ENCODE measurements at regions not wholly inside any gene's neighbourhood (a gene's known extent, or its start where the extent isn't known, plus 50 kb on each side); places are given as distances from the start of the nearest gene placed in this dataset.

DNA sequence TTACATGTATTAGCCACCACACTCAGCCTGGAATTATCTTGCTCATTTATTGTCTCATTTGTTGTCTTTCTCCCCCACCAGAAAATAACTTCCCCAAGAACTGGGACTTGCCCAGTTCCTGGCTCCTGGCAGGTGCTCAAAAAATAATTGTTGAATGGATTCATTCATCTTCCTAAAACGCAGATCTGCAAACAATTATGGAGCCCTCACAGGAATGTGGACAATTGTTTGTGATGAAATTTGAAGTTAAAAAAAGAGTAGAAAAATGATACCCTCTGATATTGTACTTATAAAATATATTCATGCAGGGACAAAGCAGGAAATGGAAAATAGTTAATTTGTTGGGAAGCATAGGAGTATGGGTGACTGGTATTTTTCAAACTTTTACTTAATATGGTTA is 60.7 kb upstream of the MAP1LC3B2 start:
- no TSS peak for BruUV-seq (replicated peaks)
- POLR2A ChIA-PET, result no interaction called here

DNA sequence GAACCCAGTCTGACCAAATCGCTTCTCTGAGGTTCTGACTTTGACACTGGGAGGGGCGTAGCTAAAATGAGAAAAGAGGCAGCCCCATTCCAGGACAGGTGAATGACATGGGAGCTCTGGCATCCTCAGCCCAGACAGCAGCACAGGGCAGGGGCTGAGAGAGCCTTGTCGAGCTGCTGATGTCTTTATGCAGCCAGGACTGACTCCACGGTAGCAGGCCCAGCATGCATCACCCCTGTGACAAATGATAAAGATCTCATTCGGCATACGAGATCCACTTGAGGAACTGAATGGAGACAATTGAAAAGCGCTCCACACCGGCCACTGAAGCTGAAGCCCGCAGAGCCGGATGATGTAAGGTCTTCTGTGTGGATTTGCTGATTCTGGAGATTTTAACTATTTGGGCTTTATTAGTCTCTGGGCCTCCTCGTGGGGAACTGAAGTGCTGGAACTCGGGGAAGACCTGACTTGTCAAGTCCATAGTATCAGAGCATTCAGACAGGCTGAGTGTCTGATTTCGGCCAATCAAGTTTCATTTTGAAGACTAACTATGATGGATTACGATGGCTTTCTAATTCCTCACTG is 56.9 kb upstream of the MAP1LC3B2 start:
- Histone ChIP-seq H3K9me3 (replicated peaks; ENCODE audit: control insufficient read depth, insufficient read depth, low read length) (no peaks in the 10 kb centered on the region), H2AFZ (ENCODE audit: low read depth, low read length) (no peak overlapping the region), H3K4me2 (ENCODE audit: insufficient read depth, low read length) (no peak overlapping the region), H3K4me3 (replicated peaks in 1 of 3; ENCODE audit: insufficient read depth in 1 of 3, low read depth in 1 of 3, low read length in 3 of 3) (no peak overlapping the region), H3K4me1 (ENCODE audit: control insufficient read depth, extremely low read depth, insufficient read depth, low read length) (no peaks in the 10 kb centered on the region), H3K79me2 (ENCODE audit: control insufficient read depth, insufficient read depth, low read length) (no peaks in the 10 kb centered on the region), H3K36me3 (ENCODE audit: control insufficient read depth in 2 of 2, extremely low read depth in 1 of 2, insufficient read depth in 2 of 2, low read length in 2 of 2) (no peaks in the 10 kb centered on the region), H4K20me1 (replicated peaks; ENCODE audit: control insufficient read depth, extremely low read depth, insufficient read depth, low read length) (no peaks in the 10 kb centered on the region), H3K27me3 (ENCODE audit: control insufficient read depth in 2 of 2, insufficient read depth in 2 of 2, low read length in 2 of 2) (peaks cover 0 to 2% of the 10 kb centered on the region in 2 experiments), H3K9ac (replicated peaks; ENCODE audit: extremely low read depth, insufficient read depth, low read length) (no peak overlapping the region), H3K27ac (ENCODE audit: insufficient read depth, low read depth, low read length) (no peak overlapping the region), H3K9me1 (replicated peaks; ENCODE audit: control insufficient read depth, extremely low read depth, insufficient read depth, low read length) (no peaks in the 10 kb centered on the region)
- TF ChIP-seq, protein P1, sequence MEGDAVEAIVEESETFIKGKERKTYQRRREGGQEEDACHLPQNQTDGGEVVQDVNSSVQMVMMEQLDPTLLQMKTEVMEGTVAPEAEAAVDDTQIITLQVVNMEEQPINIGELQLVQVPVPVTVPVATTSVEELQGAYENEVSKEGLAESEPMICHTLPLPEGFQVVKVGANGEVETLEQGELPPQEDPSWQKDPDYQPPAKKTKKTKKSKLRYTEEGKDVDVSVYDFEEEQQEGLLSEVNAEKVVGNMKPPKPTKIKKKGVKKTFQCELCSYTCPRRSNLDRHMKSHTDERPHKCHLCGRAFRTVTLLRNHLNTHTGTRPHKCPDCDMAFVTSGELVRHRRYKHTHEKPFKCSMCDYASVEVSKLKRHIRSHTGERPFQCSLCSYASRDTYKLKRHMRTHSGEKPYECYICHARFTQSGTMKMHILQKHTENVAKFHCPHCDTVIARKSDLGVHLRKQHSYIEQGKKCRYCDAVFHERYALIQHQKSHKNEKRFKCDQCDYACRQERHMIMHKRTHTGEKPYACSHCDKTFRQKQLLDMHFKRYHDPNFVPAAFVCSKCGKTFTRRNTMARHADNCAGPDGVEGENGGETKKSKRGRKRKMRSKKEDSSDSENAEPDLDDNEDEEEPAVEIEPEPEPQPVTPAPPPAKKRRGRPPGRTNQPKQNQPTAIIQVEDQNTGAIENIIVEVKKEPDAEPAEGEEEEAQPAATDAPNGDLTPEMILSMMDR (IDR thresholded peaks at IDR 0.05; ENCODE audit: extremely low read depth in 1 of 2, insufficient read depth in 1 of 2, low read depth in 1 of 2, low read length in 2 of 2), result no peak
- TF ChIP-seq, protein P2, sequence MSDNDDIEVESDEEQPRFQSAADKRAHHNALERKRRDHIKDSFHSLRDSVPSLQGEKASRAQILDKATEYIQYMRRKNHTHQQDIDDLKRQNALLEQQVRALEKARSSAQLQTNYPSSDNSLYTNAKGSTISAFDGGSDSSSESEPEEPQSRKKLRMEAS (IDR thresholded peaks at IDR 0.05; ENCODE audit: insufficient read depth, insufficient read length), result no peak
- DNase-seq (ENCODE audit: low read depth, low spot score) (no peak), FAIRE-seq (no peak)
- no TSS peak for BruUV-seq (replicated peaks)
- ChIA-PET CTCF (no interaction called here), POLR2A (no interaction called here)
- intact Hi-C loops (cut with micrococcal nuclease), result no loop called here
- dilution Hi-C loops (cut with MboI; ENCODE audit: extremely low pct_ligation_motif_present, low sequenced_read_pairs), result no loop called here

More for the DNA sequence above, 60.7 kb upstream of the MAP1LC3B2 start:
- FAIRE-seq, result no peak
- no peak overlapping the region for H3K4me2 ChIP-seq (ENCODE audit: insufficient read depth, low read length)
- H2AFZ ChIP-seq (ENCODE audit: low read depth, low read length), result no peak overlapping the region
- no peak overlapping the region for H3K9ac ChIP-seq (replicated peaks; ENCODE audit: extremely low read depth, insufficient read depth, low read length)
- no peak for TF ChIP-seq FOS (IDR thresholded peaks at IDR 0.05; ENCODE audit: borderline replicate concordance, insufficient read depth, low read length)
- no peak for TF ChIP-seq EZH2 (IDR thresholded peaks at IDR 0.05; ENCODE audit: borderline replicate concordance, low read depth, low read length, severe bottlenecking)
- TF ChIP-seq POLR2A (IDR thresholded peaks at IDR 0.05; ENCODE audit: low read depth, low read length), result no peak
- no peak for DNase-seq (ENCODE audit: low read depth, low spot score)
- no peaks in the 10 kb centered on the region for H4K20me1 ChIP-seq (replicated peaks; ENCODE audit: control insufficient read depth, extremely low read depth, insufficient read depth, low read length)
- no peak overlapping the region for H3K4me3 ChIP-seq (replicated peaks in 1 of 3; ENCODE audit: insufficient read depth in 1 of 3, low read depth in 1 of 3, low read length in 3 of 3)
- no peaks in the 10 kb centered on the region for H3K36me3 ChIP-seq (ENCODE audit: control insufficient read depth in 2 of 2, extremely low read depth in 1 of 2, insufficient read depth in 2 of 2, low read length in 2 of 2)
- H3K4me1 ChIP-seq (ENCODE audit: control insufficient read depth, extremely low read depth, insufficient read depth, low read length), result no peaks in the 10 kb centered on the region
- H3K79me2 ChIP-seq (ENCODE audit: control insufficient read depth, insufficient read depth, low read length), result no peaks in the 10 kb centered on the region
- no peaks in the 10 kb centered on the region for H3K9me3 ChIP-seq (replicated peaks; ENCODE audit: control insufficient read depth, insufficient read depth, low read length)
- CTCF ChIA-PET, result no interaction called here
- intact Hi-C loops (cut with micrococcal nuclease), result no loop called here
- H3K27ac ChIP-seq (ENCODE audit: insufficient read depth, low read depth, low read length), result no peak overlapping the region
- H3K27me3 ChIP-seq (ENCODE audit: control insufficient read depth in 2 of 2, insufficient read depth in 2 of 2, low read length in 2 of 2), result no peaks in the 10 kb centered on the region
- no peaks in the 10 kb centered on the region for H3K9me1 ChIP-seq (replicated peaks; ENCODE audit: control insufficient read depth, extremely low read depth, insufficient read depth, low read length)
- dilution Hi-C loops (cut with MboI; ENCODE audit: extremely low pct_ligation_motif_present, low sequenced_read_pairs), result no loop called here
